Lung (tissue), 11 donors: ENCODE measurements at regions not wholly inside any gene's neighbourhood (a gene's known extent, or its start where the extent isn't known, plus 50 kb on each side); places are given as distances from the start of the nearest gene placed in this dataset.

Experiments used
- ATAC-seq: fragments of 200-7000 bp; cut with Tn5 transposase; one replicate; pipeline ENCODE4 v1.9.1; 2020; ENCODE audit warnings: moderate number of reproducible peaks; ENCODE audit not compliant: insufficient read depth, low FRiP score
- DNase-seq, 3 donors: peaks; one replicate each; pipeline ENCODE4 v3.0.0-alpha.2; 2013 to 2017
- H3K27ac ChIP-seq, 2 donors: one replicate each; pipeline ENCODE4 v1.5.1; 2013; ENCODE audit warnings: mild to moderate bottlenecking in 2 of 2, moderate library complexity in 2 of 2, control low read depth in 1 of 2, inconsistent platforms in 1 of 2, low read depth in 1 of 2, low read length in 1 of 2
- H3K27me3 ChIP-seq, 3 donors: one replicate each; pipeline ENCODE4 v1.5.1; 2013; ENCODE audit warnings: low read length in 2 of 3; ENCODE audit not compliant: control insufficient read depth in 3 of 3, insufficient read depth in 3 of 3
- H3K36me3 ChIP-seq, 4 donors: one replicate each; pipeline ENCODE4 v1.5.1; 2013; ENCODE audit warnings: low read length in 4 of 4, mild to moderate bottlenecking in 1 of 4, moderate library complexity in 1 of 4; ENCODE audit not compliant: control insufficient read depth in 4 of 4, insufficient read depth in 4 of 4
- H3K4me1 ChIP-seq, 5 donors: one replicate each; pipeline ENCODE4 v1.5.1; 2013; ENCODE audit warnings: low read length in 5 of 5, mild to moderate bottlenecking in 2 of 5, moderate library complexity in 1 of 5; ENCODE audit not compliant: control insufficient read depth in 5 of 5, insufficient read depth in 5 of 5
- H3K4me3 ChIP-seq: one replicate; pipeline ENCODE4 v1.5.1; 2013; ENCODE audit warnings: mild to moderate bottlenecking, control low read depth, moderate library complexity
- H3K9ac ChIP-seq, 2 donors: one replicate each; pipeline ENCODE4 v1.5.1; 2013; ENCODE audit warnings: low read length in 2 of 2, control low read depth in 1 of 2; ENCODE audit not compliant: insufficient read depth in 1 of 2
- H3K9me3 ChIP-seq, 4 donors: one replicate each; pipeline ENCODE4 v1.5.1; 2013; ENCODE audit warnings: low read length in 3 of 4, mild to moderate bottlenecking in 1 of 4, moderate library complexity in 1 of 4; ENCODE audit not compliant: control insufficient read depth in 4 of 4, insufficient read depth in 3 of 4
- WGBS, 2 donors: extraction: QIAGEN DNeasy Blood & Tissue Kit; methylation state at CpG; one replicate each; pipeline ENCODE4 v1.1.7; 2013; 5-methylcytosine and 5-hydroxymethylcytosine counted together
- TF ChIP-seq, protein P1 (sequence below): IDR thresholded peaks from 2 replicates; pipeline ENCODE4 v1.5.1; 2012; ENCODE audit warnings: mild to moderate bottlenecking; ENCODE audit errors: control extremely low read depth, extremely low read depth
- donor health status: control.
- donor health status: control.
- donor health status: Bipolar disorder and iron deficiency.
- donor health status: healthy.
- donor health status: DM: yes; HTN: yes; CAD: no.

DNA sequence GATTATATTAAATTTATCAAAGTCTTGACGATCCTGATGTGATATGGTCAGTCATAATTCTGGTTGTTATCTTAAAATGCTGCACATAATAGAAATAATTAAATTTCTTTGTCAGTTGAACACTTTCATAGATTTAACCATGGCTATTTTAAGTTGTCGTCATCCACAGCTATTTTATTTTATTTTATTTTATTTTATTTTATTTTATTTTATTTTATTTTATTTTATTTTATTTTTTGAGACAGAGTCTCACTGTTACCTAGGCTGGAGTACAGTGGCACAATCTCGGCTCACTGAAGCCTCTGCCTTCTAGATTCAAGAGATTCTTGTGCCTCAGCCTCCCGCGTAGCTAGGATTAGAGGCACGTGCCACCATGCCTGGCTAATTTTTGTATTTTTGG, 90.5 kb upstream of the KCNK12 start:
- DNase-seq (no peak), ATAC-seq (no peak)
- Histone ChIP-seq H3K36me3 (no peaks in the 10 kb centered on the region), H3K27ac (no peak overlapping the region), H3K9ac (no peak overlapping the region), H3K9me3 (no peaks in the 10 kb centered on the region), H3K27me3 (no peaks in the 10 kb centered on the region), H3K4me3 (no peak overlapping the region), H3K4me1 (no peaks in the 10 kb centered on the region)
- TF ChIP-seq, protein P1, sequence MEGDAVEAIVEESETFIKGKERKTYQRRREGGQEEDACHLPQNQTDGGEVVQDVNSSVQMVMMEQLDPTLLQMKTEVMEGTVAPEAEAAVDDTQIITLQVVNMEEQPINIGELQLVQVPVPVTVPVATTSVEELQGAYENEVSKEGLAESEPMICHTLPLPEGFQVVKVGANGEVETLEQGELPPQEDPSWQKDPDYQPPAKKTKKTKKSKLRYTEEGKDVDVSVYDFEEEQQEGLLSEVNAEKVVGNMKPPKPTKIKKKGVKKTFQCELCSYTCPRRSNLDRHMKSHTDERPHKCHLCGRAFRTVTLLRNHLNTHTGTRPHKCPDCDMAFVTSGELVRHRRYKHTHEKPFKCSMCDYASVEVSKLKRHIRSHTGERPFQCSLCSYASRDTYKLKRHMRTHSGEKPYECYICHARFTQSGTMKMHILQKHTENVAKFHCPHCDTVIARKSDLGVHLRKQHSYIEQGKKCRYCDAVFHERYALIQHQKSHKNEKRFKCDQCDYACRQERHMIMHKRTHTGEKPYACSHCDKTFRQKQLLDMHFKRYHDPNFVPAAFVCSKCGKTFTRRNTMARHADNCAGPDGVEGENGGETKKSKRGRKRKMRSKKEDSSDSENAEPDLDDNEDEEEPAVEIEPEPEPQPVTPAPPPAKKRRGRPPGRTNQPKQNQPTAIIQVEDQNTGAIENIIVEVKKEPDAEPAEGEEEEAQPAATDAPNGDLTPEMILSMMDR = no peak
- 94 to 98% methylated on average over 6 of the region's 6 CpGs for WGBS, 2 donors

DNA sequence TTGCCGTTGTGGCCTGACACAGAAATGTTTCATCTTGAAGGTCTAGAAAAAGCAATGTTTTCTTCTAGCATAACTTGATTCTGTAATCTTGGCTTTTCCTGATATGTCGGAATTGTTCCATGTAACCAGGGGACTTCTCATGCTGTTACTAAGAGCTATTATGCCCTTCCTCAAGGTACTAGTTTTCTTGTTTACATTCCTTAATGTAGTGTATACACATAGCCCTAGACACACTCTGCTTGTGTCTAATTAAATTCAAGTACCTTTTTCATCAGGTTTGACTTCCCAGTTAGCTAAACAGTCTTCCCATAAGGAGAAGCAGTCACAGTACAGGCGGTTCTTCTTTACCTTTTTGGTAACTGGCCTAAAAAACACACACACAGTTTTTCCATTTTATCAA, 89.4 kb upstream of the KCNK12 start:
- Histone ChIP-seq H3K9ac (no peak overlapping the region), H3K27me3 (no peaks in the 10 kb centered on the region), H3K9me3 (no peaks in the 10 kb centered on the region), H3K36me3 (no peaks in the 10 kb centered on the region), H3K4me1 (no peaks in the 10 kb centered on the region), H3K4me3 (no peak overlapping the region), H3K27ac (no peak overlapping the region)
- 58 to 79% methylated on average over 3 of the region's 3 CpGs for WGBS, 2 donors
- DNase-seq (peak in 1 of 3 donors; percentile 2), ATAC-seq (no peak)
- TF ChIP-seq, protein P1 = no peak

DNA sequence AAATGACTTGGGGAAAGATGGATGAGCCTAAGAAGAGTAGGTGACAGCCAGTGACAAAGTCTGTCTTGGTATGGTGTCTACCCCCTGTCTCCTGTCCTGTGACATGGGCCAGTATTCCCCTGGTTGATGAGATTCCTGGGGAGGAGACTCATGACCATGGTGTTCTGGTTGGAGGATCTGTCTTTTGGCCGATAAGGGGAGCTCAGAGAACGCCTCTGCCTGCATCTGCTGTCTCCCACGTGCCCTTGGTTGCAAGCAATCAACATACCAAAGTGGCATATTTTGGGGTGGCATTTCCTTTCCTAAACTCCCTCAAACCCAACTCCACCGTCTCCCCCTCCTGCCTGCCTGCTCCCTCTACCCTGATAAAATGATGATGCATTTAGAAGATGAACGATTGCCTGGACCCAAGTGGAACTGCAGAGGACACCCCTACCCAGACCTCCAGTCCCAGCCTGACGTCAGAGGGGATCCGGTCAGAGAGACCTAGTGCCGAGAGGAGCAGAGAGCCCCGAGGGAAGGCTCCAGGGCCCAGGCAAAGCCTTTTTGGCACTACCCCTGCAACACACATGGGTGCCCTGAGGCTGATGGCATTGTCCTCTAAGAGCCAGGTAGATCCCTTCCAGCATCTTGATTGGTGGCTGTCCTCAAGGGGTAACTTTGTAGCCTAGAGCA, 88.0 kb upstream of the KCNK12 start:
- Histone ChIP-seq H3K9me3 (no peaks in the 10 kb centered on the region), H3K4me3 (no peak overlapping the region), H3K36me3 (no peaks in the 10 kb centered on the region), H3K27ac (no peak overlapping the region), H3K4me1 (peaks cover 0 to 10% (median 0%) of the 10 kb centered on the region in 5 donors), H3K9ac (no peak overlapping the region), H3K27me3 (no peaks in the 10 kb centered on the region)
- 92 to 95% methylated on average over 9 of the region's 9 CpGs for WGBS, 2 donors
- no peak for ATAC-seq
- TF ChIP-seq, protein P1 = no peak
- DNase-seq = no peak
